ENCODE measurements at regions not wholly inside any gene's neighbourhood (a gene's known extent, or its start where the extent isn't known, plus 50 kb on each side); places are given as distances from the start of the nearest gene placed in this dataset.

- no peak for DNase-seq
These were observed 559.0 kb upstream of the MEF2C start for GRCh38 chr5:89441965-89442364.

DNA sequence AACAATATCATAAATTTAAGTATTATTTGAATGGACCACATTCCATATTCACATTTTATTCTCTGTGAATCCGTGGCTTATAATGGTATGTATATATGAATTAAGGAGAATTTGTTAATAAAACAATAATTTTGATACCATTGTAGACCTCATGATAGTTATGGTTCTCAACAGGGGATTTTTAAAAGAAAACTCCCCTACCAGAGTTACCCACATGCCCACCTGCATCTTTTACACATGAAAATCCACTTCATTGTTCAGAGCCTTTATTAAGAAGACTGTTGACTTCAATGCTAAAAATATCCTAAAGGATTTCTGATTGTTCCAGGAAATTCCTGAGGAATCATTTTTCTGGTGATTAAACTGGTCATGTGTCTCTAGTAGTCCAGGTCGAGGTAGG lies 557.7 kb upstream of the MEF2C start:
- no peak for DNase-seq

DNA sequence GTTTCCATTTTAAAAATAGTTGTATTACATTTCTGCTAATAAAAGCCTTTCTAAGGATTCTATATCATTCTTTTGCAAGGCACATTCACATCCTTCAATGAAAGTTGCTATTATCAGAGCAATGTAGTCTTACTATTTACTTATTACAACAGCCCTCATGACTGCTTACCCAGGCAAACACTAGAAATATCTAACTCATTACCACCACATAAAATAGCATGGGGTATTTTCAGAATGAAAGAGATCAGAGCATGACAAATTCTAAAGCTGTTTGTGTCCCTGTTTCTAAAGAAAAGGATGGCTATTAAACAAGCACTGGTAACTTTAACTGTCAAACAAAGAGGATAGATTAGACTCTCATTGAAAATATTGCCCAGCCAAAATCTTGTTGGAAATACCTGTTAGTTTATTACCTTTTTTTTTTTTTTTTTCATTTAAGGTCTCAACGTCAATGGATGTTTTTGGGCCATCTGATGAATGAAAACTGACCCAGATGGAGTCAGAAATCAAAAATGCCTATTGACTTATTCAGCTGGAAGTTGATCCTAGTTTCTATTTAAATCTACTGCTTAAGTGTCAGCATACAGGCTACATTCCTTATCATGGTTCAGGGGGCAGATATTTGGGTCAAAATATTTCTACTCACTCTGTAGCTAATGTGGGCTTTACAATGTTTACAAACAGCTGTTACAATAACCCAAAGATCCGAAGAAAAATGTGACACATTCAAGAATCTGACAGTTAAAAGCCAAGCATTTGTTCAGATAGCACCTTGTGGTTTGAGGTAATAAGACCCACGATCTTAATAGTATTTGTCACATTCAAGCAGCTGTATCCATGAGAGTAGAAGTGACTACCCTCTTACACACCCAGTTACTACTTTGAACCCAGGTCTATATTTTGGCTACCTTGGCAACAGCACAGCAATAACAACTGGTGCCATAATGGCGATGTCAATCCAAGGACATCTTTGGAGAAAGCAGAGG lies 554.8 kb upstream of the MEF2C start:
- no peak for DNase-seq

- DNase-seq = no peak
These were observed 553.5 kb upstream of the MEF2C start for GRCh38 chr5:89436464-89436863.

GRCh38 chr5:89435347-89435746 lies 552.4 kb upstream of the MEF2C start:
- DNase-seq = no peak

DNA sequence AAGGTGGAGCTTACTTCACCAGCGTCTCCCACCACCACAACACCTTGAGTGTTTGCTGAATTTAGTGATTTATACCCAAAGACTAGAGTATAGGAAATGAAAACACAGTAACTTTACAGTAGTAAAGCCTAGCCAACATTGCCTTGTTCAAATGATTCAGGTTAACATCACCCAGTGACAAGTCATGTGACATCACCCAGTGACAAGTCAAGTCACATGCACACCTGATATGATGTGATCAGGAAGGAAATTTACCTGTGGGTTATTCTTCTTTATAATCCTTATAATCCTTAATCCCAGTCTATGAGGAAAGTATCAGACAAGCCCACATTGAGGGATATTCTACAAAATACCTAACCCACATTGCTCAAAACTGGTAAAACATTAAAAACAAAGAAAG lies 545.6 kb upstream of the MEF2C start:
- no peak for DNase-seq

- DNase-seq = no peak
These were observed 542.1 kb upstream of the MEF2C start for GRCh38 chr5:89425062-89425461.

- DNase-seq = no peak
These were observed 538.1 kb upstream of the MEF2C start for GRCh38 chr5:89421035-89421434.

GRCh38 chr5:89418407-89419085 lies 535.6 kb upstream of the MEF2C start:
- no peak for DNase-seq

DNA sequence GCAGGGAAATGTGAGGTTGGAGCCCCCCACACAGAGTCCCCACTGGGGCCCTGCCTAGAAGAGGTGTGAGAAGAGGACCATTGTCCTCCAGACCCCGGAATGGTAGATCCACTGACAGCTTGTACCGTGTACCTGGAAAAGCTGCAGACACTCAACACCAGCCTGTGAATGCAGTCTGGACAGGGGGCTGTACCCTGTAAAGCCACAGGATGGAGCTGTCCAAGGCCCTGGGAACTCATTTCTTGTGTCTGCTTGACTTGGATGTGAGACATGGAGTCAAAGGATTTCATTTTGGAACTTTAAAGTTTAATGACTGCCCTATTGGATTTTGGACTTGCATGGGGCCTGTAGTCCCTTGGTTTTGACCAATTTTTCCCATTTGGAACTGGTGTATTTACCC lies 535.0 kb upstream of the MEF2C start:
- DNase-seq = no peak

DNA sequence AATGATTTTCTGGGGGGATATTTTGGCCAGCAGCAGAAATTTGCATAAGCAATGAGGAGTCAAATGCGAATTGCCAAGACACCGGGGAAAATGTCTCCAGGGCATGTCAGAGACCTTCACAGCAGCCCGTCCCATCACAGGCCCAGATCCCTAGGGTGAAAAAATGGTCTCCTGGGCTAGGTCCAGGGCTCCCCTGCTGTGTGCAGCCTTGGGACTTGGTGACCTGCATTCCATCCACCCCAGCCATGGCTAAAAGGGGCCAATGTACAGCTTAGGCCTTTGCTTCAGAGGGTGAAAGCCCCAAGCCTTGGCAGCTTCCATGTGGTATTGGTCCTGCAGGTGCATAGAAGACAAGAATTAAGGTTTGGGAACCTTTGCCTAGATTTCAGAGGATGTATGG lies 534.5 kb upstream of the MEF2C start:
- no peak for DNase-seq

DNA sequence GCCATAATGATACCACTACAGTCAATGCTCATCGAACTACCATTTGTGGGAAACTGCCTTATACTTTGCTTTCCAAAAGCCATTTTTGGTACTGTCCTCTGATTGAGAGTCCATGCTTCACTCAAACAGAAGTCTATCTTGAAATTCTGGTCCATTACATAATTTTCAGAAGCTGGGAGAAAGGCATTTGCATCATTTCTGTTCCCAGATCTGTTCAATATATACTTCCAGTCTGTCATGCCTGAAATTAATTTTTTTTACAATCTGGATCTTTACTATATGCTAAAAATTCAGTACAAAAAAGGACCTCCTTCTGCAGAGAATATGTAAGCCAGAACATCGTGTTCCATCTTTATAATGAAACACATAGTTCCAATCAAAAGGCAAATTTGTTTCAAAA lies 528.9 kb upstream of the MEF2C start:
- no peak for DNase-seq

- DNase-seq = no peak
These were observed 524.1 kb upstream of the MEF2C start for GRCh38 chr5:89407054-89407453.

DNA sequence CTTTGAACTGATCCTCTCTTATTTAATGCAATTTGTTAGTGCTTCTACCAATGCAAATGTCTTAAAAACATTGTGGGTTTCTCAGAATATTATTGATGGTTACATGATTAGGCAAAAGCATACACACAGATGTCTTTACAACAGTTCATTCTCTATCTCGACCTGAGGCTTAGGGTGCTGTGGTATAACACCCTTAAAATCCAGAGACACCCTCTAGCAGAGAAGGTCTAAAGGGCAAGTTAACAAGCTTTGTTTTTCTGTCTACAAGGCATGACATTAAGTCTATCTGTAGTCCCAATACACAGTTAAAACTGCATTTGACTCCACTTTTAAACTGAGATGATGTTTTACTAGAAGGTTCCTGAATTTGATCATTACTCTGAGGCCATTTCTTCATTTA lies 518.7 kb upstream of the MEF2C start:
- DNase-seq = no peak

GRCh38 chr5:89401012-89401411 lies 518.0 kb upstream of the MEF2C start:
- DNase-seq = no peak

DNA sequence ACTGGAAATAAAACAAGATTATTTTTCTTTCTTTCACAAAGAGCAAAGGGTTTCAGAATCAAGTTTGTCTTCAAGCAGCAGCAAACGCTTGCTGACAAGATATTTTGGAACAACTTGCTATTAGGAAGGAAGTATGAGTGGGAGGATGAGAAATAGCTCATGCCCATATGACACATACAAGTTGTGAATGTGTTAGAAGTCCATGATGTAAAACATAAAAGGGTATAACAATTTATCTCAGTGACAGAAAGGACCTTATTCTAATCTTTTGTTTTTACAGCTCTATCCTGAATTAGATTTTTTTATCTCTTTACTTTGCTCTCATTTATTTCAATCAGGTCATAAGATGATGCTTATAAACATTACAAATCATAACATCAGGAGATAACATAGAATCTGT lies 516.6 kb upstream of the MEF2C start:
- no peak for DNase-seq

GRCh38 chr5:89397096-89397495 lies 514.1 kb upstream of the MEF2C start:
- DNase-seq = no peak

- DNase-seq = no peak
These were observed 513.4 kb upstream of the MEF2C start for GRCh38 chr5:89396278-89396954.

DNA sequence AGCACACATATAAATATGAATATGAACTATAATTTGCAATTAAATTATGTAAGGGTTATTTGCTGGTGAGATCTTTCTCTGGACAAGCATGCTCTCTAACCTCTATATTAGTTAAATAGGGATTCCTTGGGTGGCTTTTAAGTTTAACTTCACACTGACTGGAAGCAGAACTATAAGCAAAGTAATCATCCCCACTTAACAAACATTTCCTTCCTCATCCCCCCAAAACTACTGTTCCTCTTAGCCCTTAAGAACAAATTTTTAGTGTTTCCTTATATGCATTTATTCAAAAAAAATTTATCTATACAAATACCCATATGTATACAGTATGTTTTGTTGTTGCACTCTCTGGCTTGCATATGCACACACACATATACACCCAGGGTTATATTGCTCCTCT lies 512.1 kb upstream of the MEF2C start:
- DNase-seq = no peak

DNA sequence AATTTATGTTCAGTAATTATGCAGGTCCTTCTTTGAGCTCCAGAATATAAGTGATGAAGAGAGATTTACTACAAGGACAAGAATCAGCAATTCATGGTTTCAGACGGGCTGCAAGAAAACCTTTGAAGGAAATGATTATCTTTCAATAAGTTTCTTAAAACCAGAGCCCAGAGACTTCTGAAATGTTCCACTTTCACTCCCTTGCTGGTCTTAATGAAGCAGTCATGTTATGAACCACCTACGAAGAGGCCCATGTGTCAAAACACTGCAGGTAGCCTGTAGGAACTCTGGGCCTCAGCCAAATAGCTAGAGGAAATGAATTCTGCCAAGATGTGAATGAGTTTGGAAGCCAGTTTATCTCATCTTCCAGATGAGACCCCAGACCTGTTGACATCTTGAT lies 505.9 kb upstream of the MEF2C start:
- no peak for DNase-seq

- DNase-seq = no peak
These were observed 501.4 kb upstream of the MEF2C start for GRCh38 chr5:89384391-89384790.

- no peak for DNase-seq
These were observed 497.7 kb upstream of the MEF2C start for GRCh38 chr5:89380635-89381034.

- no peak for DNase-seq
These were observed 494.9 kb upstream of the MEF2C start for GRCh38 chr5:89377767-89378455.

Measured in DMS79 treated with DMSO at 0.1 percent for 48 hours (cell line).